MCF 10A (cell line): ENCODE measurements at regions not wholly inside any gene's neighbourhood (a gene's known extent, or its start where the extent isn't known, plus 50 kb on each side); places are given as distances from the start of the nearest gene placed in this dataset.

Source experiments
- BruUV-seq: library from RNA; stranded (reverse); fragments of 400-500 nt; replicated peaks from 2 replicates; lab custom pipeline; 2021; lab: Mats Ljungman, UMichigan
- CTCF ChIA-PET: fragments of 300-600 bp; sonication (Branson Sonifier 250); formaldehyde crosslinking; extraction: SDS; loops from one replicate; lab custom pipeline; 2021; ENCODE audit warnings: antibody characterized with exemption, inconsistent platforms; lab: Yijun Ruan, JAX
- POLR2A ChIA-PET: fragments of 300-600, 350-650 bp; sonication (Branson Sonifier 250); formaldehyde crosslinking; extraction: SDS; loops from one replicate; lab custom pipeline; 2020; ENCODE audit warnings: antibody characterized with exemption, inconsistent platforms; lab: Yijun Ruan, JAX
- DNase-seq: peaks from one replicate; pipeline ENCODE4 v3.0.0-alpha.2; 2018; ENCODE audit not compliant: unreplicated experiment
- H3K27ac Mint-ChIP-seq: one replicate; pipeline ENCODE4 v1.8.0; 2022; ENCODE audit warnings: mild to moderate bottlenecking, low read depth, mixed read lengths; ENCODE audit not compliant: unreplicated experiment
- H3K27me3 Mint-ChIP-seq: one replicate; pipeline ENCODE4 v1.8.0; 2022; ENCODE audit warnings: mixed read lengths; ENCODE audit not compliant: insufficient read depth, unreplicated experiment
- H3K36me3 Mint-ChIP-seq: one replicate; pipeline ENCODE4 v1.8.0; 2022; ENCODE audit warnings: mild to moderate bottlenecking, moderate library complexity, mixed read lengths; ENCODE audit not compliant: insufficient read depth, unreplicated experiment
- H3K4me1 Mint-ChIP-seq: one replicate; pipeline ENCODE4 v1.8.0; 2022; ENCODE audit warnings: mixed read lengths; ENCODE audit not compliant: insufficient read depth, unreplicated experiment
- H3K4me3 Mint-ChIP-seq: one replicate; pipeline ENCODE4 v1.8.0; 2022; ENCODE audit warnings: mild to moderate bottlenecking, moderate library complexity, mixed read lengths; ENCODE audit not compliant: unreplicated experiment
- H3K9me3 Mint-ChIP-seq: one replicate; pipeline ENCODE4 v1.8.0; 2022; ENCODE audit warnings: mixed read lengths; ENCODE audit not compliant: unreplicated experiment
- CTCF ChIP-seq: fragments of 200-600 bp; IDR thresholded peaks from one replicate; pipeline ENCODE4 v1.8.0; 2022; ENCODE audit warnings: antibody characterized with exemption, mild to moderate bottlenecking; ENCODE audit not compliant: unreplicated experiment
- intact Hi-C: fragments of 100-400 bp; cut with micrococcal nuclease; formaldehyde crosslinking; loops from 2 replicates; pipeline ENCODE4 v1.14.1; 2022

- BruUV-seq: no TSS peak
- TF ChIP-seq CTCF: no peak
- CTCF ChIA-PET: no interaction called here
- POLR2A ChIA-PET: interaction anchor here (0.6 kb wide), 1 partner anchor 41 kb away, joined by 3 read pairs; no protein-coding TSS in a partner anchor
- H3K36me3 Mint-ChIP-seq: no peaks in the 10 kb centered on the region
- H3K27ac Mint-ChIP-seq: no peak overlapping the region
- H3K27me3 Mint-ChIP-seq: peaks cover 46% of the 10 kb centered on the region
- no peaks in the 10 kb centered on the region for H3K9me3 Mint-ChIP-seq
- no peak for DNase-seq
- intact Hi-C loops: no loop called here
- no peak overlapping the region for H3K4me3 Mint-ChIP-seq
- H3K4me1 Mint-ChIP-seq: peaks cover 6% of the 10 kb centered on the region
These were observed 552.9 kb upstream of the ANO3 start for GRCh38 chr11:25779033-25779432.

- DNase-seq: no peak
- no peaks in the 10 kb centered on the region for H3K4me1 Mint-ChIP-seq
- ChIA-PET CTCF (interaction anchor here (1.0 kb wide), 1 partner anchor 72 kb away, joined by 3 read pairs; no protein-coding TSS in a partner anchor), POLR2A (no interaction called here)
- H3K9me3 Mint-ChIP-seq: no peaks in the 10 kb centered on the region
- H3K27ac Mint-ChIP-seq: no peak overlapping the region
- H3K4me3 Mint-ChIP-seq: no peak overlapping the region
- intact Hi-C loops: no loop called here
- no peak for TF ChIP-seq CTCF
- peaks cover 63% of the 10 kb centered on the region for H3K27me3 Mint-ChIP-seq
- no TSS peak for BruUV-seq
- H3K36me3 Mint-ChIP-seq: no peaks in the 10 kb centered on the region
These were observed 544.5 kb upstream of the ANO3 start for GRCh38 chr11:25787416-25787815.

GRCh38 chr11:25790396-25790795, 541.5 kb upstream of the ANO3 start:
- BruUV-seq: no TSS peak
- ChIA-PET CTCF (no interaction called here), POLR2A (no interaction called here)
- Mint-ChIP-seq H3K27me3 (peaks cover 34% of the 10 kb centered on the region), H3K36me3 (no peaks in the 10 kb centered on the region), H3K27ac (no peak overlapping the region), H3K4me3 (no peak overlapping the region), H3K9me3 (no peaks in the 10 kb centered on the region), H3K4me1 (no peaks in the 10 kb centered on the region)
- intact Hi-C loops: no loop called here
- no peak for TF ChIP-seq CTCF
- DNase-seq: no peak

GRCh38 chr11:25793637-25794036, 538.3 kb upstream of the ANO3 start:
- BruUV-seq: no TSS peak
- POLR2A ChIA-PET: no interaction called here
- H3K4me1 Mint-ChIP-seq: no peaks in the 10 kb centered on the region
- DNase-seq: no peak
- H3K36me3 Mint-ChIP-seq: no peaks in the 10 kb centered on the region
- intact Hi-C loops: no loop called here
- no peak overlapping the region for H3K27ac Mint-ChIP-seq
- H3K27me3 Mint-ChIP-seq: peaks cover 12% of the 10 kb centered on the region
- no peaks in the 10 kb centered on the region for H3K9me3 Mint-ChIP-seq
- no peak overlapping the region for H3K4me3 Mint-ChIP-seq
- CTCF ChIA-PET: no interaction called here
- no peak for TF ChIP-seq CTCF
